Upper lobe of left lung (tissue), 6 donors: ENCODE measurements at regions not wholly inside any gene's neighbourhood (a gene's known extent, or its start where the extent isn't known, plus 50 kb on each side); places are given as distances from the start of the nearest gene placed in this dataset.
A peak's percentile ranks its signal among the peaks of the same experiment; 100 is the strongest.

Experiments
- ATAC-seq, 2 donors: fragments of 200-7000 bp; cut with Tn5 transposase; one replicate each; pipeline ENCODE4 v1.9.1; 2022; ENCODE audit warnings: mild to moderate bottlenecking in 2 of 2, moderate library complexity in 2 of 2; ENCODE audit not compliant: low FRiP score in 2 of 2
- DNase-seq, 2 donors: peaks; one replicate each; pipeline ENCODE4 v3.0.0-alpha.2; 2019 to 2020
- H3K27ac ChIP-seq, 4 donors: fragments of 200-600 bp; sonication (generic); one replicate each; pipeline ENCODE4 v1.5.1; 2016 to 2019
- H3K27me3 ChIP-seq, 4 donors: fragments of 200-600 bp; sonication (generic); one replicate each; pipeline ENCODE4 v1.5.1; 2017 to 2019
- H3K36me3 ChIP-seq, 4 donors: fragments of 200-600 bp; sonication (generic); one replicate each; pipeline ENCODE4 v1.5.1; 2016 to 2019
- H3K4me1 ChIP-seq, 4 donors: fragments of 200-600 bp; sonication (generic); one replicate each; pipeline ENCODE4 v1.5.1; 2018 to 2019
- H3K4me3 ChIP-seq, 4 donors: fragments of 200-600 bp; sonication (generic); one replicate each; pipeline ENCODE4 v1.5.1; 2017 to 2019; ENCODE audit warnings: mild to moderate bottlenecking in 2 of 4, moderate library complexity in 1 of 4
- H3K9me3 ChIP-seq, 4 donors: fragments of 200-600 bp; sonication (generic); one replicate each; pipeline ENCODE4 v1.5.1; 2018 to 2019
- CTCF ChIP-seq, 6 experiments: fragments of 450-650 bp in 4 of 6; fragments of 200-600 bp in 2 of 6; sonication (generic) in 2 of 6; IDR thresholded peaks; one replicate each; pipeline ENCODE4 v1.5.1; 2016 to 2019; ENCODE audit warnings: antibody characterized with exemption in 6 of 6
- EP300 ChIP-seq, 4 donors: sonication (generic); formaldehyde crosslinking; IDR thresholded peaks; one replicate each; pipeline ENCODE4 v1.5.1; 2017; ENCODE audit warnings: antibody characterized with exemption in 4 of 4, control low read depth in 2 of 4
- POLR2A ChIP-seq, 4 donors: fragments of 450-650 bp; IDR thresholded peaks; one replicate each; pipeline ENCODE4 v1.5.1; 2016 to 2017; ENCODE audit warnings: antibody characterized with exemption in 4 of 4, mild to moderate bottlenecking in 2 of 4
- POLR2AphosphoS5 ChIP-seq, 2 donors: sonication (generic); formaldehyde crosslinking; IDR thresholded peaks; one replicate each; pipeline ENCODE4 v1.5.1; 2017; ENCODE audit warnings: antibody characterized with exemption in 2 of 2
- WGBS, 2 donors: methylation state at CpG; one replicate each; pipeline ENCODE4 v1.1.5; 2017 to 2018; 5-methylcytosine and 5-hydroxymethylcytosine counted together
- donor health status: DM: no; HTN: no; CAD: no; lungs with moderate emphysema.
- donor health status: DM: no; HTN: yes; CAD: no; lungs with severe emphysema.

- Histone ChIP-seq H3K27me3 (no peaks in the 10 kb centered on the region), H3K27ac (no peak overlapping the region), H3K36me3 (no peaks in the 10 kb centered on the region), H3K4me1 (no peaks in the 10 kb centered on the region), H3K9me3 (no peaks in the 10 kb centered on the region), H3K4me3 (no peak overlapping the region)
- ATAC-seq = no peak
- WGBS, 2 donors = 78 to 85% methylated on average over 11 to 13 of the region's 13 CpGs
- TF ChIP-seq CTCF (IDR thresholded peaks at IDR 0.05) (no peak), EP300 (IDR thresholded peaks at IDR 0.05) (no peak)
- peak in 1 of 2 donors; percentile 39 for DNase-seq
Observed at GRCh38 chr9:135029463-135029862, 58.0 kb upstream of the OLFM1 start.

DNA sequence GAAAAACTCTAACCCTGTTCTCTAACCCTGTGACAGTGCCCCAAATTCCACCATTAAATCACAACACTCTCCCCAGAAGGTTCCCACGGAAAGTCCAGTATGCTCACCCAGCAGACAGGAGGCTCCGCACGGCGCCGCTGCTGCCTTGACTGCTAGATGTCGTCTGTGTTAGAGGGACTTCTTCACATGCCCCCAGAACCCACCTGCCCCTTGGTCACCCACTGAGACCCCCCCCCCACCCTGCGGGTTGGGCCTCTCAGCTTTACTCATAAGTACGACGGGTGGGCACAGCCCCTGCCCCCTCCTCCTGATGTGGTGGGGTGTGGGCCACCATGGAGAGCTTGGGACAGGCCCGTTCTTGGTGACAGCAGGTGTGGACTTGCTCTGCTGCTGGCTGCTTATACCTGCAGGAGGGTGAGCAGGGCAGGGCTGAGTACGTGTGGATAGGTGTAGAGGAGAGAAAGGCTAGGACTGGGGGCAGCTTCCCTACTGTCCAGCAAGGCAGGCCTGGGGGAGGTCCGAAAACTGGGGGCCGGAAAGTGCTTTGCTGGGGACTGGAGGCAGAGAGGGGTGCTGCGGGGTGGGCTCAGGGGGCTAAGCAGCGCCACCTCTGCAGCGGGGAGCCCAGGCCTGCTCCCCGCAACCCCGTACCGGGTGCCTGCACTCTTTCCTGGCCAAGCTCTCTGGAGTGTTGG, 57.5 kb upstream of the OLFM1 start:
- H3K27ac ChIP-seq = no peak overlapping the region
- no peaks in the 10 kb centered on the region for H3K36me3 ChIP-seq
- ATAC-seq (no peak), DNase-seq (peak in 1 of 2 donors; percentile 62)
- TF ChIP-seq POLR2AphosphoS5 (IDR thresholded peaks at IDR 0.05) (no peak), POLR2A (IDR thresholded peaks at IDR 0.05) (no peak), EP300 (IDR thresholded peaks at IDR 0.05) (no peak), CTCF (IDR thresholded peaks at IDR 0.05) (no peak)
- H3K4me3 ChIP-seq = no peak overlapping the region
- no peaks in the 10 kb centered on the region for H3K4me1 ChIP-seq
- 72 to 79% methylated on average over 15 to 18 of the region's 19 CpGs for WGBS, 2 donors
- no peaks in the 10 kb centered on the region for H3K27me3 ChIP-seq
- no peaks in the 10 kb centered on the region for H3K9me3 ChIP-seq

GRCh38 chr9:135030566-135031226, 56.8 kb upstream of the OLFM1 start:
- Histone ChIP-seq H3K4me1 (no peaks in the 10 kb centered on the region), H3K27me3 (no peaks in the 10 kb centered on the region), H3K4me3 (no peak overlapping the region), H3K27ac (no peak overlapping the region), H3K36me3 (no peaks in the 10 kb centered on the region), H3K9me3 (no peaks in the 10 kb centered on the region)
- WGBS, 2 donors = 68 to 72% methylated on average over 6 to 16 of the region's 16 CpGs
- ATAC-seq (no peak), DNase-seq (no peak)
- TF ChIP-seq POLR2AphosphoS5 (IDR thresholded peaks at IDR 0.05) (no peak), CTCF (IDR thresholded peaks at IDR 0.05) (no peak), POLR2A (IDR thresholded peaks at IDR 0.05) (no peak), EP300 (IDR thresholded peaks at IDR 0.05) (no peak)

- Histone ChIP-seq H3K36me3 (no peaks in the 10 kb centered on the region), H3K27ac (no peak overlapping the region), H3K4me3 (no peak overlapping the region), H3K27me3 (no peaks in the 10 kb centered on the region), H3K9me3 (no peaks in the 10 kb centered on the region), H3K4me1 (no peaks in the 10 kb centered on the region)
- WGBS, 2 donors = 76 to 86% methylated on average over 3 to 13 of the region's 13 CpGs
- ATAC-seq (no peak), DNase-seq (no peak)
- TF ChIP-seq POLR2A (IDR thresholded peaks at IDR 0.05) (no peak), EP300 (IDR thresholded peaks at IDR 0.05) (no peak), POLR2AphosphoS5 (IDR thresholded peaks at IDR 0.05) (no peak), CTCF (IDR thresholded peaks at IDR 0.05) (no peak)
Observed at GRCh38 chr9:135032041-135032835, 55.2 kb upstream of the OLFM1 start.
